ENCODE measurements at regions not wholly inside any gene's neighbourhood (a gene's known extent, or its start where the extent isn't known, plus 50 kb on each side); places are given as distances from the start of the nearest gene placed in this dataset.
A peak's percentile ranks its signal among the peaks of the same experiment; 100 is the strongest.

GRCh38 chr2:146678516-146678915 lies 1166.3 kb upstream of the ACVR2A start:
- H3K9me3 ChIP-seq (ENCODE audit: control insufficient read depth, insufficient read depth, low read length) = no peaks in the 10 kb centered on the region

GRCh38 chr2:146677280-146677679 lies 1167.5 kb upstream of the ACVR2A start:
- Histone ChIP-seq H3K4me3 (ENCODE audit: low read depth, low read length) (no peak overlapping the region), H3K27ac (ENCODE audit: low read depth, low read length) (no peak overlapping the region), H3K4me1 (ENCODE audit: control insufficient read depth, insufficient read depth, low read length) (peaks cover 16% of the 10 kb centered on the region), H3K36me3 (ENCODE audit: control insufficient read depth, insufficient read depth, low read length) (no peaks in the 10 kb centered on the region), H3K9me3 (ENCODE audit: control insufficient read depth, insufficient read depth, low read length) (no peaks in the 10 kb centered on the region), H3K27me3 (ENCODE audit: control insufficient read depth, insufficient read depth, low read length) (no peaks in the 10 kb centered on the region), H3K9ac (ENCODE audit: low read depth, low read length) (no peak overlapping the region)

More at GRCh38 chr2:146678516-146678915, 1166.3 kb upstream of the ACVR2A start:
- Histone ChIP-seq H3K4me1 (ENCODE audit: control insufficient read depth, insufficient read depth, low read length) (peaks cover 10% of the 10 kb centered on the region), H3K4me3 (ENCODE audit: low read depth, low read length) (no peak overlapping the region), H3K27me3 (ENCODE audit: control insufficient read depth, insufficient read depth, low read length) (no peaks in the 10 kb centered on the region), H3K9ac (ENCODE audit: low read depth, low read length) (no peak overlapping the region), H3K36me3 (ENCODE audit: control insufficient read depth, insufficient read depth, low read length) (no peaks in the 10 kb centered on the region; the same call in 1 of the 2 replicates), H3K27ac (ENCODE audit: low read depth, low read length) (peak overlapping the region; percentile 15)

GRCh38 chr2:146669735-146670134 lies 1175.1 kb upstream of the ACVR2A start:
- H3K27me3 ChIP-seq (ENCODE audit: control insufficient read depth, insufficient read depth, low read length) = no peaks in the 10 kb centered on the region
- no peaks in the 10 kb centered on the region for H3K36me3 ChIP-seq (ENCODE audit: control insufficient read depth, insufficient read depth, low read length)
- no peaks in the 10 kb centered on the region for H3K9me3 ChIP-seq (ENCODE audit: control insufficient read depth, insufficient read depth, low read length)
- no peak overlapping the region for H3K9ac ChIP-seq (ENCODE audit: low read depth, low read length)
- H3K27ac ChIP-seq (ENCODE audit: low read depth, low read length) = no peak overlapping the region
- no peak overlapping the region for H3K4me3 ChIP-seq (ENCODE audit: low read depth, low read length)
- peaks cover 16% of the 10 kb centered on the region for H3K4me1 ChIP-seq (ENCODE audit: control insufficient read depth, insufficient read depth, low read length)

- H3K4me3 ChIP-seq (ENCODE audit: low read depth, low read length) = no peak overlapping the region
- H3K27me3 ChIP-seq (ENCODE audit: control insufficient read depth, insufficient read depth, low read length) = no peaks in the 10 kb centered on the region
These were observed 1178.5 kb upstream of the ACVR2A start for GRCh38 chr2:146666340-146666739.

GRCh38 chr2:146665800-146666199 lies 1179.0 kb upstream of the ACVR2A start:
- H3K27ac ChIP-seq (ENCODE audit: low read depth, low read length) = no peak overlapping the region
- no peak overlapping the region for H3K9ac ChIP-seq (ENCODE audit: low read depth, low read length)
- H3K9me3 ChIP-seq (ENCODE audit: control insufficient read depth, insufficient read depth, low read length) = no peaks in the 10 kb centered on the region
- no peak overlapping the region for H3K4me3 ChIP-seq (ENCODE audit: low read depth, low read length)
- no peaks in the 10 kb centered on the region for H3K27me3 ChIP-seq (ENCODE audit: control insufficient read depth, insufficient read depth, low read length)
- H3K36me3 ChIP-seq (ENCODE audit: control insufficient read depth, insufficient read depth, low read length) = no peaks in the 10 kb centered on the region
- peaks cover 6% of the 10 kb centered on the region for H3K4me1 ChIP-seq (ENCODE audit: control insufficient read depth, insufficient read depth, low read length)

More at GRCh38 chr2:146666340-146666739, 1178.5 kb upstream of the ACVR2A start:
- H3K36me3 ChIP-seq (ENCODE audit: control insufficient read depth, insufficient read depth, low read length) = no peaks in the 10 kb centered on the region
- H3K9me3 ChIP-seq (ENCODE audit: control insufficient read depth, insufficient read depth, low read length) = no peaks in the 10 kb centered on the region
- no peak overlapping the region for H3K9ac ChIP-seq (ENCODE audit: low read depth, low read length)
- H3K27ac ChIP-seq (ENCODE audit: low read depth, low read length) = no peak overlapping the region
- peaks cover under 1% of the 10 kb centered on the region for H3K4me1 ChIP-seq (ENCODE audit: control insufficient read depth, insufficient read depth, low read length)

GRCh38 chr2:146661473-146662096 lies 1183.2 kb upstream of the ACVR2A start:
- Histone ChIP-seq H3K4me3 (ENCODE audit: low read depth, low read length) (no peak overlapping the region), H3K9me3 (ENCODE audit: control insufficient read depth, insufficient read depth, low read length) (peaks cover 5% of the 10 kb centered on the region; the same call in 1 of the 2 replicates), H3K9ac (ENCODE audit: low read depth, low read length) (no peak overlapping the region), H3K4me1 (ENCODE audit: control insufficient read depth, insufficient read depth, low read length) (peaks cover 16% of the 10 kb centered on the region), H3K36me3 (ENCODE audit: control insufficient read depth, insufficient read depth, low read length) (no peaks in the 10 kb centered on the region), H3K27ac (ENCODE audit: low read depth, low read length) (no peak overlapping the region), H3K27me3 (ENCODE audit: control insufficient read depth, insufficient read depth, low read length) (no peaks in the 10 kb centered on the region)

GRCh38 chr2:146659976-146660375 lies 1184.9 kb upstream of the ACVR2A start:
- Histone ChIP-seq H3K9me3 (ENCODE audit: control insufficient read depth, insufficient read depth, low read length) (peaks cover 8% of the 10 kb centered on the region; the same call in 1 of the 2 replicates), H3K27ac (ENCODE audit: low read depth, low read length) (no peak overlapping the region), H3K4me3 (ENCODE audit: low read depth, low read length) (no peak overlapping the region), H3K27me3 (ENCODE audit: control insufficient read depth, insufficient read depth, low read length) (no peaks in the 10 kb centered on the region), H3K36me3 (ENCODE audit: control insufficient read depth, insufficient read depth, low read length) (no peaks in the 10 kb centered on the region), H3K9ac (ENCODE audit: low read depth, low read length) (no peak overlapping the region), H3K4me1 (ENCODE audit: control insufficient read depth, insufficient read depth, low read length) (peaks cover 16% of the 10 kb centered on the region)

GRCh38 chr2:146652311-146652710 lies 1192.5 kb upstream of the ACVR2A start:
- H3K4me1 ChIP-seq (ENCODE audit: control insufficient read depth, insufficient read depth, low read length) = no peaks in the 10 kb centered on the region
- H3K36me3 ChIP-seq (ENCODE audit: control insufficient read depth, insufficient read depth, low read length) = no peaks in the 10 kb centered on the region
- H3K9ac ChIP-seq (ENCODE audit: low read depth, low read length) = no peak overlapping the region
- no peaks in the 10 kb centered on the region for H3K27me3 ChIP-seq (ENCODE audit: control insufficient read depth, insufficient read depth, low read length)
- no peak overlapping the region for H3K27ac ChIP-seq (ENCODE audit: low read depth, low read length)
- no peak overlapping the region for H3K4me3 ChIP-seq (ENCODE audit: low read depth, low read length)
- peaks cover 11% of the 10 kb centered on the region; the same call in 1 of the 2 replicates for H3K9me3 ChIP-seq (ENCODE audit: control insufficient read depth, insufficient read depth, low read length)

GRCh38 chr2:146651361-146651760 lies 1193.5 kb upstream of the ACVR2A start:
- Histone ChIP-seq H3K9me3 (ENCODE audit: control insufficient read depth, insufficient read depth, low read length) (0 out of 2 replicates have a peak, but pooled peaks cover 3% of the 10 kb centered on the region), H3K9ac (ENCODE audit: low read depth, low read length) (no peak overlapping the region), H3K36me3 (ENCODE audit: control insufficient read depth, insufficient read depth, low read length) (no peaks in the 10 kb centered on the region), H3K4me3 (ENCODE audit: low read depth, low read length) (no peak overlapping the region), H3K27me3 (ENCODE audit: control insufficient read depth, insufficient read depth, low read length) (no peaks in the 10 kb centered on the region), H3K27ac (ENCODE audit: low read depth, low read length) (no peak overlapping the region), H3K4me1 (ENCODE audit: control insufficient read depth, insufficient read depth, low read length) (no peaks in the 10 kb centered on the region)

- no peaks in the 10 kb centered on the region for H3K36me3 ChIP-seq (ENCODE audit: control insufficient read depth, insufficient read depth, low read length)
- no peak overlapping the region for H3K4me3 ChIP-seq (ENCODE audit: low read depth, low read length)
- 0 out of 2 replicates have a peak, but pooled peaks cover 5% of the 10 kb centered on the region for H3K9me3 ChIP-seq (ENCODE audit: control insufficient read depth, insufficient read depth, low read length)
- H3K4me1 ChIP-seq (ENCODE audit: control insufficient read depth, insufficient read depth, low read length) = no peaks in the 10 kb centered on the region
- H3K9ac ChIP-seq (ENCODE audit: low read depth, low read length) = no peak overlapping the region
- H3K27me3 ChIP-seq (ENCODE audit: control insufficient read depth, insufficient read depth, low read length) = no peaks in the 10 kb centered on the region
- no peak overlapping the region for H3K27ac ChIP-seq (ENCODE audit: low read depth, low read length)
These were observed 1202.8 kb upstream of the ACVR2A start for GRCh38 chr2:146642066-146642465.

GRCh38 chr2:146634230-146635097 lies 1210.4 kb upstream of the ACVR2A start:
- H3K4me1 ChIP-seq (ENCODE audit: control insufficient read depth, insufficient read depth, low read length) = no peaks in the 10 kb centered on the region
- H3K4me3 ChIP-seq (ENCODE audit: low read depth, low read length) = no peak overlapping the region
- no peak overlapping the region for H3K27ac ChIP-seq (ENCODE audit: low read depth, low read length)
- no peaks in the 10 kb centered on the region for H3K27me3 ChIP-seq (ENCODE audit: control insufficient read depth, insufficient read depth, low read length)
- no peaks in the 10 kb centered on the region for H3K9me3 ChIP-seq (ENCODE audit: control insufficient read depth, insufficient read depth, low read length)
- no peak overlapping the region for H3K9ac ChIP-seq (ENCODE audit: low read depth, low read length)
- H3K36me3 ChIP-seq (ENCODE audit: control insufficient read depth, insufficient read depth, low read length) = no peaks in the 10 kb centered on the region

All from HUES48 (cell line).